ENCODE measurements at regions not wholly inside any gene's neighbourhood (a gene's known extent, or its start where the extent isn't known, plus 50 kb on each side); places are given as distances from the start of the nearest gene placed in this dataset.

- intact Hi-C loops (cut with micrococcal nuclease; ENCODE audit: unreplicated experiment): loop anchor here (2.0 to 10.0 kb wide), 5 partner anchors 80 to 310 kb away; partner anchors contain the start of gene HIVEP3
- ChIA-PET CTCF (interaction anchor here (0.8 to 3.3 kb wide), 12 partner anchors 11 to 634 kb away, joined by 3 to 17 read pairs (median 4); no protein-coding TSS in a partner anchor), POLR2A (interaction anchor here (0.7 to 2.1 kb wide), 5 partner anchors 23 to 174 kb away, joined by 3 to 5 read pairs (median 3); no protein-coding TSS in a partner anchor), SMC1A (ENCODE audit: uncharacterized antibody, unreplicated experiment) (interaction anchor here (0.8 to 4.1 kb wide), 16 partner anchors 10 to 460 kb away, joined by 3 to 19 read pairs (median 5); no protein-coding TSS in a partner anchor), RAD21 (ENCODE audit: unreplicated experiment) (interaction anchor here (0.8 to 2.5 kb wide), 16 partner anchors 17 to 461 kb away, joined by 3 to 11 read pairs (median 4); partner anchors contain the start of gene HIVEP3)
- H3K9ac ChIP-seq (ENCODE audit: control insufficient read depth, insufficient read depth, low read length): peak overlapping the region; percentile 69
- no peaks in the 10 kb centered on the region for H4K20me1 ChIP-seq (ENCODE audit: control insufficient read depth, insufficient read depth)
- no peaks in the 10 kb centered on the region; the same call in 1 of the 3 replicates for H3K9me3 ChIP-seq (replicated peaks; ENCODE audit: control insufficient read depth, insufficient read depth, low read length)
- H3K79me2 ChIP-seq (ENCODE audit: control insufficient read depth, insufficient read depth, low read length): peaks cover 28% of the 10 kb centered on the region
- peak overlapping the region; percentile 77 for H3K4me2 ChIP-seq (ENCODE audit: control insufficient read depth, insufficient read depth)
- H3K4me1 ChIP-seq (ENCODE audit: control insufficient read depth, insufficient read depth, low read length): peaks cover 8% of the 10 kb centered on the region; the same call in 1 of the 2 replicates
- H3K4me3 ChIP-seq: peak overlapping the region; percentile 90
- no peak for ATAC-seq
- in situ Hi-C loops (cut with MboI): loop anchor here (10.0 kb wide), 1 partner anchor 460 kb away; no protein-coding TSS in a partner anchor
- no peaks in the 10 kb centered on the region; a peak in 1 of 4 replicates for H3K27me3 ChIP-seq (replicated peaks in 1 of 2; ENCODE audit: control insufficient read depth in 2 of 2, insufficient read depth in 2 of 2, low read length in 1 of 2)
- no peak for DNase-seq (ENCODE audit: low read depth, low spot score)
- no TSS peak for BruUV-seq (replicated peaks)
- no peak overlapping the region for H2AFZ ChIP-seq (ENCODE audit: control insufficient read depth, low read depth, low read length)
- WGBS (ENCODE audit: insufficient coverage, insufficient replicate concordance, low lambda C conversion rate, missing lambda C conversion rate): 70% methylated on average over 6 of the region's 6 CpGs
- H3K27ac ChIP-seq (ENCODE audit: control insufficient read depth, insufficient read depth): peak overlapping the region; percentile 3; the same call in 1 of the 2 replicates
- FAIRE-seq: no peak
- no peaks in the 10 kb centered on the region for H3K36me3 ChIP-seq (ENCODE audit: control insufficient read depth in 2 of 2, insufficient read depth in 2 of 2, low read length in 1 of 2)
- no peak for TF ChIP-seq KDM1A (IDR thresholded peaks at IDR 0.05; ENCODE audit: borderline replicate concordance)
- no peak for TF ChIP-seq NFYA (IDR thresholded peaks at IDR 0.05; ENCODE audit: borderline replicate concordance, low read depth, low read length)
- no peak for TF ChIP-seq E4F1 (IDR thresholded peaks at IDR 0.05; ENCODE audit: borderline replicate concordance, partially characterized antibody)
- TF ChIP-seq, protein P1, sequence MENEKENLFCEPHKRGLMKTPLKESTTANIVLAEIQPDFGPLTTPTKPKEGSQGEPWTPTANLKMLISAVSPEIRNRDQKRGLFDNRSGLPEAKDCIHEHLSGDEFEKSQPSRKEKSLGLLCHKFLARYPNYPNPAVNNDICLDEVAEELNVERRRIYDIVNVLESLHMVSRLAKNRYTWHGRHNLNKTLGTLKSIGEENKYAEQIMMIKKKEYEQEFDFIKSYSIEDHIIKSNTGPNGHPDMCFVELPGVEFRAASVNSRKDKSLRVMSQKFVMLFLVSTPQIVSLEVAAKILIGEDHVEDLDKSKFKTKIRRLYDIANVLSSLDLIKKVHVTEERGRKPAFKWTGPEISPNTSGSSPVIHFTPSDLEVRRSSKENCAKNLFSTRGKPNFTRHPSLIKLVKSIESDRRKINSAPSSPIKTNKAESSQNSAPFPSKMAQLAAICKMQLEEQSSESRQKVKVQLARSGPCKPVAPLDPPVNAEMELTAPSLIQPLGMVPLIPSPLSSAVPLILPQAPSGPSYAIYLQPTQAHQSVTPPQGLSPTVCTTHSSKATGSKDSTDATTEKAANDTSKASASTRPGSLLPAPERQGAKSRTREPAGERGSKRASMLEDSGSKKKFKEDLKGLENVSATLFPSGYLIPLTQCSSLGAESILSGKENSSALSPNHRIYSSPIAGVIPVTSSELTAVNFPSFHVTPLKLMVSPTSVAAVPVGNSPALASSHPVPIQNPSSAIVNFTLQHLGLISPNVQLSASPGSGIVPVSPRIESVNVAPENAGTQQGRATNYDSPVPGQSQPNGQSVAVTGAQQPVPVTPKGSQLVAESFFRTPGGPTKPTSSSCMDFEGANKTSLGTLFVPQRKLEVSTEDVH (IDR thresholded peaks at IDR 0.05; ENCODE audit: low read depth, partially characterized antibody): no peak
- TF ChIP-seq HCFC1 (IDR thresholded peaks at IDR 0.05; ENCODE audit: low read length): no peak
- no peak for TF ChIP-seq ESRRA (IDR thresholded peaks at IDR 0.05; ENCODE audit: low read length)
- no peak for TF ChIP-seq SMAD1 (IDR thresholded peaks at IDR 0.05; ENCODE audit: low read depth, partially characterized antibody)
- TF ChIP-seq ZNF274 (IDR thresholded peaks at IDR 0.05; ENCODE audit: insufficient read depth, insufficient read length): no peak
- no peak for TF ChIP-seq ZSCAN29 (IDR thresholded peaks at IDR 0.05)
- no peak for TF ChIP-seq ZBTB11 (CRISPR knock-in tag; IDR thresholded peaks at IDR 0.05)
- no peak for TF ChIP-seq NR2F1 (conservative IDR thresholded peaks at IDR 0.05)
- TF ChIP-seq EED (IDR thresholded peaks at IDR 0.05; ENCODE audit: low read depth): no peak
- TF ChIP-seq EGR1 (IDR thresholded peaks at IDR 0.05; ENCODE audit: borderline replicate concordance in 1 of 2, low read depth in 2 of 2, low read length in 2 of 2): no peak
- TF ChIP-seq GATAD2B (conservative IDR thresholded peaks at IDR 0.05; ENCODE audit: low read depth): no peak
- TF ChIP-seq RCOR1 (conservative IDR thresholded peaks at IDR 0.05; ENCODE audit: low read depth, low read length): no peak
- no peak for TF ChIP-seq SPI1 (IDR thresholded peaks at IDR 0.05; ENCODE audit: borderline replicate concordance, insufficient read depth, low read depth, low read length)
Observed at GRCh38 chr1:42034426-42034825, 115.7 kb upstream of the HIVEP3 start.

All from GM12878 (cell line).